ENCODE measurements at regions not wholly inside any gene's neighbourhood (a gene's known extent, or its start where the extent isn't known, plus 50 kb on each side); places are given as distances from the start of the nearest gene placed in this dataset.

DNA sequence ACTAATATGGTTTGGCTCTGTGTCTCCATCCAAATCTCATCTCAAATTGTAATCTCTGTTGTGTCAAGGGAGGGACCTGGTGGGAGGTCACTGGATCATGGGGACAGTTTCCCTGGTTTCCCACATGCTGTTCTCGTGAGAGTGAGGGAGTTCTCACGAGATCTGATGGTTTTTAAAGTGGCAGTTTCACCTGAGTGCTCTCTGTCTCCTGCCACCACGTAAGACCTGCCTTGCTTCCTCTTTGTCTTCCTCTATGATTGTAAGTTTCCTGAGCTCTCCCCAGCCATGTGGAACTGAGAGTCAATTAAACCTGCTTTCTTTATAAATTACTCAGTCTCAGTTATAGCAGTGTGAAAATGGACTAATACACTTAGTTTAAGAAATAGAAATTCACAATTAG lies 228.9 kb downstream of the CD47 start:
- DNase-seq (ENCODE audit: low read depth, low spot score) (no peak), ATAC-seq (no peak)
- no peak overlapping the region for H3K4me3 ChIP-seq (ENCODE audit: low read depth in 2 of 2, low read length in 2 of 2)
- CTCF ChIA-PET, result interaction anchor here (0.7 kb wide), 1 partner anchor 110 kb away, joined by 3 read pairs; no protein-coding TSS in a partner anchor
- TF ChIP-seq SIN3A (IDR thresholded peaks at IDR 0.05; ENCODE audit: borderline replicate concordance, insufficient read depth, low read depth, low read length) (no peak), TCF7L2 (IDR thresholded peaks at IDR 0.05; ENCODE audit: low read depth, low read length) (no peak)
- TF ChIP-seq, protein P1, sequence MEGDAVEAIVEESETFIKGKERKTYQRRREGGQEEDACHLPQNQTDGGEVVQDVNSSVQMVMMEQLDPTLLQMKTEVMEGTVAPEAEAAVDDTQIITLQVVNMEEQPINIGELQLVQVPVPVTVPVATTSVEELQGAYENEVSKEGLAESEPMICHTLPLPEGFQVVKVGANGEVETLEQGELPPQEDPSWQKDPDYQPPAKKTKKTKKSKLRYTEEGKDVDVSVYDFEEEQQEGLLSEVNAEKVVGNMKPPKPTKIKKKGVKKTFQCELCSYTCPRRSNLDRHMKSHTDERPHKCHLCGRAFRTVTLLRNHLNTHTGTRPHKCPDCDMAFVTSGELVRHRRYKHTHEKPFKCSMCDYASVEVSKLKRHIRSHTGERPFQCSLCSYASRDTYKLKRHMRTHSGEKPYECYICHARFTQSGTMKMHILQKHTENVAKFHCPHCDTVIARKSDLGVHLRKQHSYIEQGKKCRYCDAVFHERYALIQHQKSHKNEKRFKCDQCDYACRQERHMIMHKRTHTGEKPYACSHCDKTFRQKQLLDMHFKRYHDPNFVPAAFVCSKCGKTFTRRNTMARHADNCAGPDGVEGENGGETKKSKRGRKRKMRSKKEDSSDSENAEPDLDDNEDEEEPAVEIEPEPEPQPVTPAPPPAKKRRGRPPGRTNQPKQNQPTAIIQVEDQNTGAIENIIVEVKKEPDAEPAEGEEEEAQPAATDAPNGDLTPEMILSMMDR (IDR thresholded peaks at IDR 0.05), result no peak
- TF ChIP-seq, protein P2, sequence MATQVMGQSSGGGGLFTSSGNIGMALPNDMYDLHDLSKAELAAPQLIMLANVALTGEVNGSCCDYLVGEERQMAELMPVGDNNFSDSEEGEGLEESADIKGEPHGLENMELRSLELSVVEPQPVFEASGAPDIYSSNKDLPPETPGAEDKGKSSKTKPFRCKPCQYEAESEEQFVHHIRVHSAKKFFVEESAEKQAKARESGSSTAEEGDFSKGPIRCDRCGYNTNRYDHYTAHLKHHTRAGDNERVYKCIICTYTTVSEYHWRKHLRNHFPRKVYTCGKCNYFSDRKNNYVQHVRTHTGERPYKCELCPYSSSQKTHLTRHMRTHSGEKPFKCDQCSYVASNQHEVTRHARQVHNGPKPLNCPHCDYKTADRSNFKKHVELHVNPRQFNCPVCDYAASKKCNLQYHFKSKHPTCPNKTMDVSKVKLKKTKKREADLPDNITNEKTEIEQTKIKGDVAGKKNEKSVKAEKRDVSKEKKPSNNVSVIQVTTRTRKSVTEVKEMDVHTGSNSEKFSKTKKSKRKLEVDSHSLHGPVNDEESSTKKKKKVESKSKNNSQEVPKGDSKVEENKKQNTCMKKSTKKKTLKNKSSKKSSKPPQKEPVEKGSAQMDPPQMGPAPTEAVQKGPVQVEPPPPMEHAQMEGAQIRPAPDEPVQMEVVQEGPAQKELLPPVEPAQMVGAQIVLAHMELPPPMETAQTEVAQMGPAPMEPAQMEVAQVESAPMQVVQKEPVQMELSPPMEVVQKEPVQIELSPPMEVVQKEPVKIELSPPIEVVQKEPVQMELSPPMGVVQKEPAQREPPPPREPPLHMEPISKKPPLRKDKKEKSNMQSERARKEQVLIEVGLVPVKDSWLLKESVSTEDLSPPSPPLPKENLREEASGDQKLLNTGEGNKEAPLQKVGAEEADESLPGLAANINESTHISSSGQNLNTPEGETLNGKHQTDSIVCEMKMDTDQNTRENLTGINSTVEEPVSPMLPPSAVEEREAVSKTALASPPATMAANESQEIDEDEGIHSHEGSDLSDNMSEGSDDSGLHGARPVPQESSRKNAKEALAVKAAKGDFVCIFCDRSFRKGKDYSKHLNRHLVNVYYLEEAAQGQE (IDR thresholded peaks at IDR 0.05; ENCODE audit: insufficient read depth in 1 of 2, low read depth in 2 of 2, low read length in 1 of 2), result no peak
- intact Hi-C loops (cut with micrococcal nuclease; ENCODE audit: unreplicated experiment), result no loop called here
- BruUV-seq (replicated peaks), result no TSS peak
- POLR2A ChIA-PET, result no interaction called here
- no peaks in the 10 kb centered on the region for H3K9me3 ChIP-seq (ENCODE audit: control insufficient read depth, insufficient read depth, low read depth, low read length)
- H3K36me3 ChIP-seq (ENCODE audit: control insufficient read depth, insufficient read depth, low read length), result no peaks in the 10 kb centered on the region
- H3K27me3 ChIP-seq (ENCODE audit: control insufficient read depth, insufficient read depth, low read length), result peaks cover 4% of the 10 kb centered on the region
- no peaks in the 10 kb centered on the region for H3K4me1 ChIP-seq (ENCODE audit: control insufficient read depth, insufficient read depth, low read length)
- in situ Hi-C loops (cut with HindIII; ENCODE audit: low pct_unique_long_range_greater_than_20kb, low sequenced_read_pairs), result no loop called here
- no peak overlapping the region for H3K27ac ChIP-seq (ENCODE audit: low read length)

DNA sequence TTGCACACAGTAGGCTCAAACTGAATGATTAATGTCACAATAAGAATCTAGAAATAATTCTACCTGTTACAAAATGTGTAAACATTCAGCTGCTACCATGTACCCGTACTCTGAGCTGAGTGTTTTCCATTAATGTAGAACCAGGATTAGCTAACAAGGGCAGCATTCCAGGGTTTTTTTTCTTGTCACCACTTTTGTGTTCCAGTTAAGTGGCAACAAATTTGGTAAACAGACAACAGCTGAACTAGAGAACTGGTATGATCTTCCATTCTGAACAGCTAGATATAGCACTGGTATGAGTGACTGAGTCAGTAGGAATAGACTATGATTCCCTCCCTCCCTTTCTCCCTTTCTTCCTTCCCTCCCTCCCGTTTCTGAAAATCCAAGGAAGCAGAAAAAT lies 229.4 kb downstream of the CD47 start:
- no peak for TF ChIP-seq POLR2AphosphoS5 (IDR thresholded peaks at IDR 0.05; ENCODE audit: low read depth, low read length)
- TF ChIP-seq TCF7L2 (IDR thresholded peaks at IDR 0.05; ENCODE audit: low read depth, low read length), result no peak
- TF ChIP-seq, protein P2 (IDR thresholded peaks at IDR 0.05; ENCODE audit: insufficient read depth in 1 of 2, low read depth in 2 of 2, low read length in 1 of 2), result no peak
- no peak for TF ChIP-seq SIN3A (IDR thresholded peaks at IDR 0.05; ENCODE audit: borderline replicate concordance, insufficient read depth, low read depth, low read length)
- TF ChIP-seq, protein P1 (IDR thresholded peaks at IDR 0.05), result no peak
- ATAC-seq (no peak), DNase-seq (ENCODE audit: low read depth, low spot score) (no peak)
- Histone ChIP-seq H3K27me3 (ENCODE audit: control insufficient read depth, insufficient read depth, low read length) (peaks cover 4% of the 10 kb centered on the region), H3K27ac (ENCODE audit: low read length) (no peak overlapping the region), H3K4me3 (ENCODE audit: low read depth in 2 of 2, low read length in 2 of 2) (no peak overlapping the region), H3K9me3 (ENCODE audit: control insufficient read depth, insufficient read depth, low read depth, low read length) (no peaks in the 10 kb centered on the region), H3K36me3 (ENCODE audit: control insufficient read depth, insufficient read depth, low read length) (no peaks in the 10 kb centered on the region), H3K4me1 (ENCODE audit: control insufficient read depth, insufficient read depth, low read length) (no peaks in the 10 kb centered on the region)
- in situ Hi-C loops (cut with HindIII; ENCODE audit: low pct_unique_long_range_greater_than_20kb, low sequenced_read_pairs) (no loop called here), intact Hi-C loops (cut with micrococcal nuclease; ENCODE audit: unreplicated experiment) (no loop called here)
- BruUV-seq (replicated peaks), result no TSS peak
- CTCF ChIA-PET, result no interaction called here
- POLR2A ChIA-PET, result no interaction called here

Measured in Panc1 (cell line).